OCI-LY1 (cell line): ENCODE measurements at regions not wholly inside any gene's neighbourhood (a gene's known extent, or its start where the extent isn't known, plus 50 kb on each side); places are given as distances from the start of the nearest gene placed in this dataset.

Experiments used
- H2AFZ ChIP-seq: fragments of 200-600 bp; sonication (generic), shearing (Covaris generic); 2 replicates; pipeline ENCODE4 v1.6.0; 2014; ENCODE audit warnings: antibody characterized with exemption, mild to moderate bottlenecking, low read length
- H3F3A ChIP-seq: fragments of 200-600 bp; sonication (generic), shearing (Covaris generic); 2 replicates; pipeline ENCODE4 v1.6.0; 2014; ENCODE audit warnings: mild to moderate bottlenecking, antibody characterized with exemption, low read length, moderate library complexity; ENCODE audit not compliant: insufficient read depth
- H3K27ac ChIP-seq: fragments of 200-600 bp; sonication (generic); 2 replicates; pipeline ENCODE4 v1.5.1; 2014; ENCODE audit warnings: low read length, mixed run types, mild to moderate bottlenecking, low read depth; ENCODE audit not compliant: poor library complexity, severe bottlenecking
- H3K27me3 ChIP-seq: fragments of 200-600 bp; sonication (generic); 2 replicates; pipeline ENCODE4 v1.6.0; 2014; ENCODE audit warnings: antibody characterized with exemption, mild to moderate bottlenecking, low read length, moderate library complexity; ENCODE audit not compliant: insufficient read depth
- H3K36me3 ChIP-seq: fragments of 200-600 bp; sonication (generic); 2 replicates; pipeline ENCODE4 v1.6.1; 2014; ENCODE audit warnings: mild to moderate bottlenecking, antibody characterized with exemption, low read length, moderate library complexity, mixed read lengths; ENCODE audit not compliant: insufficient read depth
- H3K4me1 ChIP-seq: fragments of 200-600 bp; sonication (generic); 2 replicates; pipeline ENCODE4 v1.5.1; 2014; ENCODE audit warnings: mild to moderate bottlenecking, low read length, moderate library complexity; ENCODE audit not compliant: insufficient read depth, severe bottlenecking
- H3K4me2 ChIP-seq: fragments of 200-600 bp; sonication (generic), shearing (Covaris generic); 2 replicates; pipeline ENCODE4 v1.6.1; 2014; ENCODE audit warnings: low read length
- H3K4me3 ChIP-seq: fragments of 200-600 bp; sonication (generic); 2 replicates; pipeline ENCODE4 v1.5.1; 2014; ENCODE audit warnings: low read length, low read depth, mild to moderate bottlenecking, mixed read lengths; ENCODE audit not compliant: poor library complexity, severe bottlenecking
- H3K79me2 ChIP-seq: fragments of 200-600 bp; shearing (Covaris generic); 2 replicates; pipeline ENCODE4 v1.6.1; 2016; ENCODE audit warnings: mixed run types, low read length, mixed read lengths; ENCODE audit not compliant: insufficient read depth
- H3K9ac ChIP-seq: fragments of 200-600 bp; sonication (generic), shearing (Covaris generic); 2 replicates; pipeline ENCODE4 v1.6.1; 2014; ENCODE audit warnings: mild to moderate bottlenecking, low read length, mixed read lengths
- H3K9me2 ChIP-seq: fragments of 200-600 bp; sonication (generic), shearing (Covaris generic); 2 replicates; pipeline ENCODE4 v1.6.1; 2014; ENCODE audit warnings: low read depth, mild to moderate bottlenecking, low read length, mixed read lengths
- H3K9me3 ChIP-seq: fragments of 200-600 bp; shearing (Covaris generic); 2 replicates; pipeline ENCODE4 v1.6.1; 2014; ENCODE audit warnings: low read length, mixed read lengths
- H4K20me1 ChIP-seq: fragments of 200-600 bp; sonication (generic), shearing (Covaris generic); 2 replicates; pipeline ENCODE4 v1.6.0; 2016; ENCODE audit warnings: mild to moderate bottlenecking, low read length; ENCODE audit not compliant: insufficient read depth
- CTCF ChIP-seq: fragments of 200-600 bp; sonication (generic), shearing (Covaris generic); IDR thresholded peaks from 2 replicates; pipeline ENCODE4 v1.5.1; 2017; ENCODE audit warnings: mild to moderate bottlenecking, antibody characterized with exemption, low read length, moderate library complexity, mixed read lengths
- EZH2 ChIP-seq: fragments of 200-600 bp; sonication (generic), shearing (Covaris generic); IDR thresholded peaks from 2 replicates; pipeline ENCODE4 v1.8.0; 2017; ENCODE audit warnings: borderline replicate concordance, mixed run types, mild to moderate bottlenecking, antibody characterized with exemption, low read length, moderate library complexity, mixed read lengths

- H3K36me3 ChIP-seq, result no peaks in the 10 kb centered on the region
- no peak overlapping the region for H2AFZ ChIP-seq
- H4K20me1 ChIP-seq, result no peaks in the 10 kb centered on the region
- TF ChIP-seq EZH2, result no peak
- TF ChIP-seq CTCF, result no peak
- no peak overlapping the region; the same call in 1 of the 2 replicates for H3K4me2 ChIP-seq
- H3K27ac ChIP-seq, result peak overlapping the region; percentile 15
- H3K4me1 ChIP-seq, result peaks cover 97% of the 10 kb centered on the region
- H3K27me3 ChIP-seq, result no peaks in the 10 kb centered on the region
- no peaks in the 10 kb centered on the region for H3K9me2 ChIP-seq
- H3K9ac ChIP-seq, result no peak overlapping the region
- no peaks in the 10 kb centered on the region for H3F3A ChIP-seq
- H3K4me3 ChIP-seq, result no peak overlapping the region
- peaks cover 93% of the 10 kb centered on the region for H3K79me2 ChIP-seq
- no peaks in the 10 kb centered on the region for H3K9me3 ChIP-seq
These were observed 77.8 kb downstream of the ZNF608 start for GRCh38 chr5:124668353-124669299.

GRCh38 chr5:124665625-124666024 is 80.8 kb downstream of the ZNF608 start:
- Histone ChIP-seq H3K36me3 (no peaks in the 10 kb centered on the region), H3K9me3 (no peaks in the 10 kb centered on the region), H2AFZ (no peak overlapping the region), H4K20me1 (no peaks in the 10 kb centered on the region), H3K9ac (no peak overlapping the region), H3K4me3 (no peak overlapping the region), H3K27ac (peak overlapping the region; percentile 50), H3K27me3 (no peaks in the 10 kb centered on the region), H3K4me2 (peak overlapping the region; percentile 13; the same call in 1 of the 2 replicates), H3K79me2 (peaks cover 87% of the 10 kb centered on the region), H3K4me1 (peaks cover 97% of the 10 kb centered on the region), H3K9me2 (no peaks in the 10 kb centered on the region), H3F3A (no peaks in the 10 kb centered on the region)
- no peak for TF ChIP-seq EZH2
- TF ChIP-seq CTCF, result no peak

- Histone ChIP-seq H2AFZ (no peak overlapping the region), H3K4me1 (peaks cover 97% of the 10 kb centered on the region), H3K9ac (no peak overlapping the region), H3K27ac (peak overlapping the region; percentile 50), H3K27me3 (no peaks in the 10 kb centered on the region), H3K9me2 (no peaks in the 10 kb centered on the region), H3K79me2 (peaks cover 86% of the 10 kb centered on the region), H3F3A (no peaks in the 10 kb centered on the region), H4K20me1 (no peaks in the 10 kb centered on the region), H3K36me3 (no peaks in the 10 kb centered on the region), H3K4me2 (no peak overlapping the region), H3K4me3 (no peak overlapping the region), H3K9me3 (no peaks in the 10 kb centered on the region)
- TF ChIP-seq CTCF (no peak), EZH2 (no peak)
These were observed 81.4 kb downstream of the ZNF608 start for GRCh38 chr5:124665035-124665434.
